K562 (cell line): ENCODE measurements at regions not wholly inside any gene's neighbourhood (a gene's known extent, or its start where the extent isn't known, plus 50 kb on each side); places are given as distances from the start of the nearest gene placed in this dataset.

Experiments used
- FOXM1 ChIP-seq, 2 experiments: fragments of 450-650 bp in 1 of 2; sonication (generic) in 1 of 2; formaldehyde crosslinking in 1 of 2; IDR thresholded peaks; 2 replicates each; pipeline versions ENCODE4 v1.6.1 to v1.9.0; 2017 to 2022; ENCODE audit warnings: low read depth in 2 of 2, mild to moderate bottlenecking in 2 of 2, missing genetic modification reagents in 1 of 2, moderate library complexity in 1 of 2
- NR2C1 ChIP-seq, 2 experiments: fragments of 450-650 bp; IDR thresholded peaks; 2 replicates each; pipeline ENCODE4 v1.6.1; 2017; ENCODE audit warnings: mild to moderate bottlenecking in 2 of 2, antibody characterized with exemption in 1 of 2, inconsistent platforms in 1 of 2, missing compliant biosample characterization in 1 of 2, missing genetic modification characterization in 1 of 2
- PRDM10 ChIP-seq: fragments of 450-650 bp; IDR thresholded peaks from 2 replicates; pipeline ENCODE4 v1.6.1; 2018; ENCODE audit not compliant: partially characterized antibody
- TFAM ChIP-seq: fragments of 250-450 bp; sonication (Bioruptor Pico); conservative IDR thresholded peaks from 2 replicates; pipeline ENCODE4 v1.5.0; 2021; ENCODE audit warnings: mild to moderate bottlenecking, moderate library complexity
- U2AF1 ChIP-seq: fragments of 200-400 bp; formaldehyde crosslinking; optimal IDR thresholded peaks from 2 replicates; pipeline ENCODE3; 2017; ENCODE audit warnings: mild to moderate bottlenecking, low read depth, low read length, moderate library complexity
- ZNF239 ChIP-seq: fragments of 250-450 bp; sonication (Bioruptor Pico); IDR thresholded peaks from 2 replicates; pipeline ENCODE4 v1.4.0; 2020; ENCODE audit warnings: mild to moderate bottlenecking
- ZNF277 ChIP-seq: fragments of 250-450 bp; sonication (Bioruptor Pico); IDR thresholded peaks from 2 replicates; pipeline ENCODE4 v1.8.0; 2022; ENCODE audit warnings: inconsistent platforms, mild to moderate bottlenecking, moderate library complexity, borderline replicate concordance

- TF ChIP-seq ZNF277 (CRISPR knock-in tag) (no peak), FOXM1 (IDR thresholded peaks at IDR 0.05; ENCODE audit: low read depth) (no peak), FOXM1 (CRISPR knock-in tag; IDR thresholded peaks at IDR 0.05; ENCODE audit: low read depth) (no peak), U2AF1 (no peak), TFAM (CRISPR knock-in tag) (no peak), ZNF239 (CRISPR knock-in tag) (no peak), NR2C1 (IDR thresholded peaks at IDR 0.05) (no peak), NR2C1 (tag; IDR thresholded peaks at IDR 0.05) (no peak), PRDM10 (no peak)
These were observed 480.7 kb upstream of the ADAMTS9 start (continued) for GRCh38 chr3:65168547-65168946.
